Heart right ventricle (tissue), 16 donors: ENCODE measurements at regions not wholly inside any gene's neighbourhood (a gene's known extent, or its start where the extent isn't known, plus 50 kb on each side); places are given as distances from the start of the nearest gene placed in this dataset.

ENCODE experiments used
- ATAC-seq, 8 donors: fragments of 200-7000 bp; cut with Tn5 transposase; one replicate each; pipeline ENCODE4 v1.9.1; 2020; ENCODE audit warnings: mild to moderate bottlenecking in 8 of 8, moderate library complexity in 8 of 8, moderate number of reproducible peaks in 1 of 8
- DNase-seq, 2 donors: peaks; one replicate each; pipeline ENCODE4 v3.0.0-alpha.2; 2020
- H3K27ac ChIP-seq, 10 donors: fragments of 200-600 bp; sonication (generic) in 2 of 10; one replicate each; pipeline versions ENCODE4 v1.5.0 to v1.8.0; 2020 to 2022; ENCODE audit warnings: mild to moderate bottlenecking in 3 of 10
- H3K27me3 ChIP-seq, 7 donors: fragments of 200-600 bp; one replicate each; pipeline ENCODE4 v1.8.0; 2021 to 2022; ENCODE audit warnings: mild to moderate bottlenecking in 2 of 7
- H3K36me3 ChIP-seq, 9 donors: fragments of 200-600 bp; sonication (generic) in 1 of 9; one replicate each; pipeline versions ENCODE4 v1.5.0 to v1.8.0; 2020 to 2022; ENCODE audit warnings: mild to moderate bottlenecking in 2 of 9
- H3K4me1 ChIP-seq, 9 donors: fragments of 200-600 bp; sonication (generic) in 1 of 9; one replicate each; pipeline versions ENCODE4 v1.5.0 to v1.8.0; 2020 to 2022; ENCODE audit warnings: mild to moderate bottlenecking in 4 of 9
- H3K4me3 ChIP-seq, 10 donors: fragments of 200-600 bp; sonication (generic) in 2 of 10; one replicate each; pipeline versions ENCODE4 v1.5.0 to v1.8.0; 2020 to 2022; ENCODE audit warnings: mild to moderate bottlenecking in 7 of 10, moderate library complexity in 2 of 10
- H3K9me3 ChIP-seq, 11 donors: fragments of 200-600 bp in 10 of 11; sonication (generic) in 2 of 11; one replicate each; pipeline versions ENCODE4 v1.5.0 to v1.8.0; 2013 to 2022; ENCODE audit warnings: mild to moderate bottlenecking in 2 of 11, control low read depth in 1 of 11, moderate library complexity in 1 of 11
- CTCF ChIP-seq, 9 donors: fragments of 200-600 bp; sonication (generic) in 2 of 9; IDR thresholded peaks; one replicate each; pipeline versions ENCODE4 v1.5.0 to v1.8.0; 2021 to 2022; ENCODE audit warnings: antibody characterized with exemption in 9 of 9, mild to moderate bottlenecking in 5 of 9, moderate library complexity in 1 of 9
- WGBS, 2 donors: extraction: QIAGEN DNeasy Blood & Tissue Kit; methylation state at CpG; one replicate each; pipeline ENCODE4 v1.1.7; 2013; ENCODE audit warnings: inconsistent platforms in 1 of 2; 5-methylcytosine and 5-hydroxymethylcytosine counted together
- intact Hi-C, 10 donors: fragments of 100-400 bp; cut with DNase I; formaldehyde crosslinking; loops; one replicate each; pipeline versions ENCODE4 v1.11.1 to v1.14.2; 2022
- donor health status: Arrhythmogenic right ventricular cardiomyopathy.
- donor health status: ischemic (EF 13 %, LVEDD 7.1; RV severe dilation, severe dysfunction).
- donor health status: healthy with polysubstance abuse.
- donor health status: DM: no; HTN: yes; CAD: no.
- donor health status: DM: no; HTN: no; CAD: no.
- donor health status: ischemic (EF 25% LVEDD 6.9; RV normal size, moderate dysfunction).
- donor health status: ischemic (EF 25% LVEDD 5.7; RV mildly dilated, moderate dysfunction).
- donor health status: healthy.
- donor health status: DM: yes; HTN: yes; CAD: no.
- donor health status: Ischemic cardiomyopathy.
- donor health status: ischemic (EF 35%, LVEDD 5.7; RV mildly dilated, moderate dysfunction).
- donor health status: nonischemic (EF 11% LVEDD 7.7; RV severe dilation, severe dysfunction).
- donor health status: DM: yes; HTN: yes; CAD: no.
- donor health status: PGD.
- donor health status: ischemic (EF 29% LVEDD 5.4; RV normal size, mild dysfunction).
- donor health status: nonischemic (EF 23%, LVEDD 6.1; RV moderate dilation, normal function).

- peaks cover 0 to 4% (median 0%) of the 10 kb centered on the region in 11 donors for H3K9me3 ChIP-seq
- ATAC-seq, result no peak
- 60 to 69% methylated on average over 2 of the region's 2 CpGs for WGBS, 2 donors
- no peak for DNase-seq
- intact Hi-C loops, result no loop called here
- H3K4me1 ChIP-seq, result peaks cover 0 to 15% (median 0%) of the 10 kb centered on the region in 9 donors
- peaks cover 0 to 18% (median 0%) of the 10 kb centered on the region in 7 donors for H3K27me3 ChIP-seq
- TF ChIP-seq CTCF (IDR thresholded peaks at IDR 0.05), result no peak
- no peak overlapping the region for H3K27ac ChIP-seq
- no peaks in the 10 kb centered on the region for H3K36me3 ChIP-seq
- no peak overlapping the region for H3K4me3 ChIP-seq
These were observed 564.9 kb upstream of the MGMT start for GRCh38 chr10:128902031-128902710.

- peaks cover 0 to 4% (median 0%) of the 10 kb centered on the region in 7 donors for H3K27me3 ChIP-seq
- WGBS, 2 donors, result 71 to 80% methylated on average over 20 of the region's 20 CpGs
- H3K9me3 ChIP-seq, result peaks cover 0 to 4% (median 0%) of the 10 kb centered on the region in 11 donors
- ATAC-seq, result no peak
- DNase-seq, result no peak
- no peaks in the 10 kb centered on the region for H3K36me3 ChIP-seq
- peaks cover 0 to 14% (median 3%) of the 10 kb centered on the region in 9 donors for H3K4me1 ChIP-seq
- peak overlapping the region in 1 of 10 donors; percentile 48 for H3K27ac ChIP-seq
- H3K4me3 ChIP-seq, result no peak overlapping the region
- intact Hi-C loops, result no loop called here
- TF ChIP-seq CTCF (IDR thresholded peaks at IDR 0.05), result no peak
These were observed 559.7 kb upstream of the MGMT start for GRCh38 chr10:128907155-128907941.

- H3K4me3 ChIP-seq, result no peak overlapping the region
- intact Hi-C loops, result no loop called here
- H3K36me3 ChIP-seq, result no peaks in the 10 kb centered on the region
- DNase-seq (no peak), ATAC-seq (peak in 6 of 8 donors; percentile 47 to 82 (median 70))
- TF ChIP-seq CTCF (IDR thresholded peaks at IDR 0.05), result no peak
- H3K27me3 ChIP-seq, result peaks cover 0 to 3% (median 0%) of the 10 kb centered on the region in 7 donors
- H3K27ac ChIP-seq, result peak overlapping the region in 3 of 10 donors; percentile 16 to 48 (median 28)
- H3K4me1 ChIP-seq, result peaks cover 0 to 21% (median 3%) of the 10 kb centered on the region in 9 donors
- H3K9me3 ChIP-seq, result peaks cover 0 to 2% (median 0%) of the 10 kb centered on the region in 11 donors
- WGBS, 2 donors, result 34 to 52% methylated on average over 6 of the region's 6 CpGs
These were observed 558.9 kb upstream of the MGMT start for GRCh38 chr10:128908099-128908498.

- WGBS, 2 donors, result 65 to 69% methylated on average over 4 of the region's 4 CpGs
- Histone ChIP-seq H3K4me1 (peaks cover 0 to 21% (median 3%) of the 10 kb centered on the region in 9 donors), H3K4me3 (no peak overlapping the region), H3K36me3 (no peaks in the 10 kb centered on the region), H3K27me3 (peaks cover 0 to 3% (median 0%) of the 10 kb centered on the region in 7 donors), H3K9me3 (no peaks in the 10 kb centered on the region), H3K27ac (peak overlapping the region in 3 of 10 donors; percentile 16 to 48 (median 28))
- TF ChIP-seq CTCF (IDR thresholded peaks at IDR 0.05), result no peak
- intact Hi-C loops, result no loop called here
- no peak for DNase-seq
- ATAC-seq, result no peak
These were observed 558.5 kb upstream of the MGMT start for GRCh38 chr10:128908499-128908898.
